ES-I3 (cell line): ENCODE measurements at regions not wholly inside any gene's neighbourhood (a gene's known extent, or its start where the extent isn't known, plus 50 kb on each side); places are given as distances from the start of the nearest gene placed in this dataset.
"Not testable (repeated sequence)": the region's sequence is repeated elsewhere in the genome, so short reads cannot be mapped to it uniquely, and the experiment has no call there.

Experiments used
- H3K36me3 ChIP-seq: 2 replicates; pipeline ENCODE4 v1.6.1; 2013; ENCODE audit warnings: mild to moderate bottlenecking, low read length, control low read depth, moderate library complexity; ENCODE audit not compliant: insufficient read depth
- H3K4me1 ChIP-seq: 2 replicates; pipeline ENCODE4 v1.6.1; 2013; ENCODE audit warnings: mild to moderate bottlenecking, control low read depth, low read length; ENCODE audit not compliant: insufficient read depth
- H3K9ac ChIP-seq: 2 replicates; pipeline ENCODE4 v1.6.1; 2013; ENCODE audit warnings: low read depth, mild to moderate bottlenecking, low read length, moderate library complexity
- H3K9me3 ChIP-seq: 2 replicates; pipeline ENCODE4 v1.6.1; 2013; ENCODE audit warnings: mild to moderate bottlenecking, low read length, moderate library complexity; ENCODE audit not compliant: control insufficient read depth, insufficient read depth

GRCh38 chr5:87582149-87582548 is 169.4 kb upstream of the CCNH start:
- Histone ChIP-seq H3K36me3 (no peaks in the 10 kb centered on the region; the same call in 1 of the 2 replicates), H3K9ac (no peak overlapping the region), H3K4me1 (no peaks in the 10 kb centered on the region), H3K9me3 (no peaks in the 10 kb centered on the region)

- Histone ChIP-seq H3K4me1 (no peaks in the 10 kb centered on the region), H3K36me3 (no peaks in the 10 kb centered on the region; the same call in 1 of the 2 replicates), H3K9ac (no peak overlapping the region), H3K9me3 (no peaks in the 10 kb centered on the region)
These were observed 168.9 kb upstream of the CCNH start for GRCh38 chr5:87581661-87582060.

- Histone ChIP-seq H3K4me1 (no peaks in the 10 kb centered on the region), H3K9ac (no peak overlapping the region), H3K36me3 (no peaks in the 10 kb centered on the region; the same call in 1 of the 2 replicates), H3K9me3 (no peaks in the 10 kb centered on the region)
These were observed 166.9 kb upstream of the CCNH start for GRCh38 chr5:87579678-87580077.

GRCh38 chr5:87576867-87577266 is 164.1 kb upstream of the CCNH start:
- Histone ChIP-seq H3K36me3 (no peaks in the 10 kb centered on the region; the same call in 1 of the 2 replicates), H3K9me3 (no peaks in the 10 kb centered on the region), H3K4me1 (no peaks in the 10 kb centered on the region), H3K9ac (no peak overlapping the region)

GRCh38 chr5:87576306-87576705 is 163.6 kb upstream of the CCNH start:
- H3K9ac ChIP-seq, H3K4me1 ChIP-seq, H3K36me3 ChIP-seq, H3K9me3 ChIP-seq: not testable (repeated sequence)

- Histone ChIP-seq H3K9me3 (no peaks in the 10 kb centered on the region), H3K4me1 (no peaks in the 10 kb centered on the region), H3K36me3 (no peaks in the 10 kb centered on the region; the same call in 1 of the 2 replicates), H3K9ac (no peak overlapping the region)
These were observed 161.4 kb upstream of the CCNH start for GRCh38 chr5:87574106-87574505.

- no peaks in the 10 kb centered on the region for H3K4me1 ChIP-seq
- no peaks in the 10 kb centered on the region for H3K9me3 ChIP-seq
- H3K36me3 ChIP-seq = no peaks in the 10 kb centered on the region; the same call in 1 of the 2 replicates
- H3K9ac ChIP-seq = no peak overlapping the region
These were observed 159.9 kb upstream of the CCNH start for GRCh38 chr5:87572611-87573010.

GRCh38 chr5:87572090-87572489 is 159.4 kb upstream of the CCNH start:
- H3K36me3 ChIP-seq = no peaks in the 10 kb centered on the region
- H3K9ac ChIP-seq = no peak overlapping the region
- no peaks in the 10 kb centered on the region for H3K9me3 ChIP-seq
- no peaks in the 10 kb centered on the region for H3K4me1 ChIP-seq

- Histone ChIP-seq H3K4me1 (no peaks in the 10 kb centered on the region), H3K9ac (no peak overlapping the region), H3K36me3 (no peaks in the 10 kb centered on the region), H3K9me3 (no peaks in the 10 kb centered on the region)
These were observed 157.6 kb upstream of the CCNH start for GRCh38 chr5:87570366-87570765.

GRCh38 chr5:87562068-87562467 is 149.3 kb upstream of the CCNH start:
- Histone ChIP-seq H3K9me3 (no peaks in the 10 kb centered on the region), H3K36me3 (no peaks in the 10 kb centered on the region), H3K9ac (no peak overlapping the region), H3K4me1 (no peaks in the 10 kb centered on the region)

- Histone ChIP-seq H3K9ac (no peak overlapping the region), H3K36me3 (no peaks in the 10 kb centered on the region), H3K4me1 (no peaks in the 10 kb centered on the region), H3K9me3 (no peaks in the 10 kb centered on the region)
These were observed 147.8 kb upstream of the CCNH start for GRCh38 chr5:87560528-87560927.

GRCh38 chr5:87551911-87552310 is 139.2 kb upstream of the CCNH start:
- Histone ChIP-seq H3K9me3 (no peaks in the 10 kb centered on the region; the same call in 1 of the 2 replicates), H3K9ac (no peak overlapping the region), H3K4me1 (no peaks in the 10 kb centered on the region), H3K36me3 (no peaks in the 10 kb centered on the region)

- Histone ChIP-seq H3K36me3 (no peaks in the 10 kb centered on the region; the same call in 1 of the 2 replicates), H3K9me3 (no peaks in the 10 kb centered on the region), H3K9ac (no peak overlapping the region), H3K4me1 (peaks cover 3% of the 10 kb centered on the region; the same call in 1 of the 2 replicates)
These were observed 128.9 kb upstream of the CCNH start for GRCh38 chr5:87541676-87542075.

- Histone ChIP-seq H3K36me3 (no peaks in the 10 kb centered on the region; the same call in 1 of the 2 replicates), H3K4me1 (peaks cover 7% of the 10 kb centered on the region; the same call in 1 of the 2 replicates), H3K9me3 (no peaks in the 10 kb centered on the region), H3K9ac (no peak overlapping the region)
These were observed 128.3 kb upstream of the CCNH start for GRCh38 chr5:87541033-87541432.

- no peaks in the 10 kb centered on the region; the same call in 1 of the 2 replicates for H3K36me3 ChIP-seq
- H3K9me3 ChIP-seq = no peaks in the 10 kb centered on the region
- H3K9ac ChIP-seq = no peak overlapping the region
- peaks cover 7% of the 10 kb centered on the region; the same call in 1 of the 2 replicates for H3K4me1 ChIP-seq
These were observed 127.1 kb upstream of the CCNH start for GRCh38 chr5:87539839-87540238.

GRCh38 chr5:87536365-87536764 is 123.6 kb upstream of the CCNH start:
- Histone ChIP-seq H3K9me3 (no peaks in the 10 kb centered on the region), H3K9ac (no peak overlapping the region), H3K4me1 (peaks cover 5% of the 10 kb centered on the region; the same call in 1 of the 2 replicates), H3K36me3 (no peaks in the 10 kb centered on the region)
